ENCODE measurements at regions not wholly inside any gene's neighbourhood (a gene's known extent, or its start where the extent isn't known, plus 50 kb on each side); places are given as distances from the start of the nearest gene placed in this dataset.

GRCh38 chr12:75606151-75606550 is 94.7 kb upstream of the KRR1 start (continued):
- TF ChIP-seq USF2 (CRISPR knock-in tag; IDR thresholded peaks at IDR 0.05) (no peak), TCF7 (CRISPR knock-in tag; IDR thresholded peaks at IDR 0.05; ENCODE audit: low read depth) (no peak), ZNF396 (CRISPR knock-in tag; IDR thresholded peaks at IDR 0.05; ENCODE audit: borderline replicate concordance) (no peak), ZNF281 (CRISPR knock-in tag; IDR thresholded peaks at IDR 0.05) (no peak), MXD4 (CRISPR knock-in tag; IDR thresholded peaks at IDR 0.05; ENCODE audit: borderline replicate concordance) (no peak), TEAD4 (CRISPR knock-in tag; IDR thresholded peaks at IDR 0.05) (no peak), JAZF1 (CRISPR knock-in tag; IDR thresholded peaks at IDR 0.05) (no peak), SMAD4 (CRISPR knock-in tag; IDR thresholded peaks at IDR 0.05) (no peak), ATF3 (CRISPR knock-in tag; conservative IDR thresholded peaks at IDR 0.05) (no peak), ELF4 (CRISPR knock-in tag; IDR thresholded peaks at IDR 0.05; ENCODE audit: low read depth) (no peak), TEAD1 (CRISPR knock-in tag; IDR thresholded peaks at IDR 0.05) (no peak), ZMAT4 (CRISPR knock-in tag; IDR thresholded peaks at IDR 0.05) (no peak), FOXK1 (CRISPR knock-in tag; IDR thresholded peaks at IDR 0.05) (no peak)

- peaks cover 6% of the 10 kb centered on the region for H3K9me3 Mint-ChIP-seq
- ATAC-seq (no peak), DNase-seq (ENCODE audit: low spot score) (no peak)
- H3K27me3 Mint-ChIP-seq (ENCODE audit: low read depth): no peaks in the 10 kb centered on the region
- peaks cover 5% of the 10 kb centered on the region; the same call in 1 of the 2 replicates for H3K4me1 Mint-ChIP-seq
- POLR2A ChIA-PET: no interaction called here
- no peaks in the 10 kb centered on the region for H3K36me3 Mint-ChIP-seq
- H3K27ac Mint-ChIP-seq: no peak overlapping the region
- CTCF ChIA-PET: no interaction called here
- no peak overlapping the region for H3K4me3 Mint-ChIP-seq
- TF ChIP-seq FOXK1 (CRISPR knock-in tag; IDR thresholded peaks at IDR 0.05) (no peak), ZNF532 (CRISPR knock-in tag; IDR thresholded peaks at IDR 0.05; ENCODE audit: borderline replicate concordance) (no peak), USF1 (CRISPR knock-in tag; IDR thresholded peaks at IDR 0.05) (no peak), CTCF (IDR thresholded peaks at IDR 0.05) (no peak), NR3C1 (CRISPR knock-in tag; conservative IDR thresholded peaks at IDR 0.05; ENCODE audit: low read depth) (no peak), MAX (CRISPR knock-in tag; IDR thresholded peaks at IDR 0.05) (no peak), NFYB (CRISPR knock-in tag; conservative IDR thresholded peaks at IDR 0.05; ENCODE audit: low read depth) (no peak), ZNF219 (CRISPR knock-in tag; IDR thresholded peaks at IDR 0.05; ENCODE audit: borderline replicate concordance) (no peak), HMGXB4 (CRISPR knock-in tag; IDR thresholded peaks at IDR 0.05) (no peak), ATF1 (CRISPR knock-in tag; IDR thresholded peaks at IDR 0.05) (no peak), ELF4 (CRISPR knock-in tag; IDR thresholded peaks at IDR 0.05; ENCODE audit: low read depth) (no peak), E2F5 (CRISPR knock-in tag; IDR thresholded peaks at IDR 0.05) (no peak)
Measured at GRCh38 chr12:75603475-75603874, 92.1 kb upstream of the KRR1 start.

Data from WTC11 (cell line).